Gastrocnemius medialis (tissue), 4 donors: ENCODE measurements at regions not wholly inside any gene's neighbourhood (a gene's known extent, or its start where the extent isn't known, plus 50 kb on each side); places are given as distances from the start of the nearest gene placed in this dataset.

Experiments
- ATAC-seq, 2 donors: fragments of 150-250 bp; one replicate each; pipeline ENCODE4 v1.9.1; 2016
- DNase-seq, 2 donors: peaks; one replicate each; pipeline ENCODE4 v3.0.0-alpha.2; 2019
- H3K27ac ChIP-seq, 4 donors: fragments of 200-600 bp; sonication (generic); 1 replicate in 1 of 4; 2 replicates in 3 of 4; pipeline ENCODE4 v1.5.1; 2016 to 2018; ENCODE audit warnings: mild to moderate bottlenecking in 2 of 4, moderate library complexity in 1 of 4
- H3K27me3 ChIP-seq, 3 donors: fragments of 200-600 bp; sonication (generic) in 2 of 3; 1 replicate in 1 of 3; 2 replicates in 2 of 3; pipeline versions ENCODE4 v1.5.1 to v1.6.0; 2016 to 2019; ENCODE audit warnings: mild to moderate bottlenecking in 1 of 3, moderate library complexity in 1 of 3
- H3K36me3 ChIP-seq, 2 donors: fragments of 200-600 bp; sonication (generic) in 1 of 2; one replicate each; pipeline ENCODE4 v1.5.1; 2017 to 2018
- H3K4me1 ChIP-seq, 2 donors: fragments of 200-600 bp; sonication (generic) in 1 of 2; one replicate each; pipeline ENCODE4 v1.5.1; 2016 to 2017; ENCODE audit warnings: mild to moderate bottlenecking in 2 of 2
- H3K4me3 ChIP-seq, 4 donors: fragments of 200-600 bp; sonication (generic) in 3 of 4; 1 replicate in 1 of 4; 2 replicates in 3 of 4; pipeline ENCODE4 v1.5.1; 2016 to 2019; ENCODE audit warnings: mild to moderate bottlenecking in 2 of 4
- H3K9me3 ChIP-seq, 3 donors: fragments of 200-600 bp; sonication (generic) in 2 of 3; 1 replicate in 1 of 3; 2 replicates in 2 of 3; pipeline ENCODE4 v1.5.1; 2016 to 2019
- CTCF ChIP-seq, 5 experiments: fragments of 450-650 bp in 3 of 5; fragments of 200-600 bp in 2 of 5; sonication (generic) in 2 of 5; IDR thresholded peaks in 4 of 5; conservative IDR thresholded peaks in 1 of 5; 1 replicate in 4 of 5; 2 replicates in 1 of 5; pipeline ENCODE4 v1.5.1; 2016 to 2019; ENCODE audit warnings: antibody characterized with exemption in 5 of 5, mild to moderate bottlenecking in 3 of 5, moderate library complexity in 3 of 5
- POLR2A ChIP-seq, 2 donors: fragments of 450-650 bp; IDR thresholded peaks; one replicate each; pipeline ENCODE4 v1.6.1; 2017; ENCODE audit warnings: antibody characterized with exemption in 2 of 2, mild to moderate bottlenecking in 2 of 2, moderate library complexity in 2 of 2
- in situ Hi-C, 4 donors: fragments of 200-750 bp; cut with MboI; loops; one replicate each; pipeline versions ENCODE4 v1.15.0 to v1.8.0; 2017; ENCODE audit warnings: low sequenced_read_pairs in 4 of 4
- intact Hi-C: fragments of 100-400 bp; cut with DNase I; formaldehyde crosslinking; loops from one replicate; pipeline ENCODE4 v1.15.1; 2023; ENCODE audit warnings: low total_unique reads

GRCh38 chr10:9869606-9870176 lies 1148.0 kb upstream of the CELF2 start:
- in situ Hi-C loops (no loop called here), intact Hi-C loops (no loop called here)
- Histone ChIP-seq H3K27me3 (no peaks in the 10 kb centered on the region), H3K9me3 (no peaks in the 10 kb centered on the region), H3K4me1 (no peaks in the 10 kb centered on the region), H3K4me3 (no peak overlapping the region), H3K27ac (no peak overlapping the region), H3K36me3 (no peaks in the 10 kb centered on the region)
- DNase-seq (no peak), ATAC-seq (no peak)
- TF ChIP-seq CTCF (IDR thresholded peaks at IDR 0.05 in 4 of 5, conservative IDR thresholded peaks at IDR 0.05 in 1 of 5): no peak

- H3K27me3 ChIP-seq: no peaks in the 10 kb centered on the region
- H3K4me1 ChIP-seq: no peaks in the 10 kb centered on the region
- no peak for TF ChIP-seq POLR2A (IDR thresholded peaks at IDR 0.05)
- no peak for TF ChIP-seq CTCF (IDR thresholded peaks at IDR 0.05 in 4 of 5, conservative IDR thresholded peaks at IDR 0.05 in 1 of 5)
- no peak overlapping the region for H3K27ac ChIP-seq
- no peaks in the 10 kb centered on the region for H3K9me3 ChIP-seq
- no peak for DNase-seq
- H3K36me3 ChIP-seq: no peaks in the 10 kb centered on the region
- H3K4me3 ChIP-seq: no peak overlapping the region
- in situ Hi-C loops (no loop called here), intact Hi-C loops (no loop called here)
- ATAC-seq: no peak
Observed at GRCh38 chr10:9875353-9875752, 1142.3 kb upstream of the CELF2 start.

- ATAC-seq: no peak
- no peak for DNase-seq
- Histone ChIP-seq H3K9me3 (peaks cover 0 to 3% (median 0%) of the 10 kb centered on the region in 3 donors), H3K36me3 (no peaks in the 10 kb centered on the region), H3K27ac (no peak overlapping the region), H3K4me3 (no peak overlapping the region), H3K27me3 (no peaks in the 10 kb centered on the region), H3K4me1 (no peaks in the 10 kb centered on the region)
- intact Hi-C loops (no loop called here), in situ Hi-C loops (no loop called here)
- no peak for TF ChIP-seq POLR2A (IDR thresholded peaks at IDR 0.05)
Observed at GRCh38 chr10:9877978-9878377, 1139.7 kb upstream of the CELF2 start.

- no peaks in the 10 kb centered on the region for H3K4me1 ChIP-seq
- intact Hi-C loops (no loop called here), in situ Hi-C loops (no loop called here)
- TF ChIP-seq CTCF (IDR thresholded peaks at IDR 0.05 in 4 of 5, conservative IDR thresholded peaks at IDR 0.05 in 1 of 5) (no peak), POLR2A (IDR thresholded peaks at IDR 0.05) (no peak)
- DNase-seq (no peak), ATAC-seq (no peak)
- peaks cover 0 to 3% (median 0%) of the 10 kb centered on the region in 3 donors for H3K9me3 ChIP-seq
- no peaks in the 10 kb centered on the region for H3K27me3 ChIP-seq
- H3K27ac ChIP-seq: no peak overlapping the region
- H3K36me3 ChIP-seq: no peaks in the 10 kb centered on the region
- no peak overlapping the region for H3K4me3 ChIP-seq
Observed at GRCh38 chr10:9878383-9878782, 1139.3 kb upstream of the CELF2 start.

- in situ Hi-C loops (no loop called here), intact Hi-C loops (no loop called here)
- TF ChIP-seq POLR2A (IDR thresholded peaks at IDR 0.05) (no peak), CTCF (IDR thresholded peaks at IDR 0.05 in 4 of 5, conservative IDR thresholded peaks at IDR 0.05 in 1 of 5) (no peak)
- DNase-seq: no peak
- Histone ChIP-seq H3K4me1 (no peaks in the 10 kb centered on the region), H3K4me3 (no peak overlapping the region), H3K9me3 (peaks cover 0 to 3% (median 0%) of the 10 kb centered on the region in 3 donors), H3K27me3 (no peaks in the 10 kb centered on the region), H3K27ac (no peak overlapping the region), H3K36me3 (no peaks in the 10 kb centered on the region)
- no peak for ATAC-seq
Observed at GRCh38 chr10:9885761-9886160, 1131.9 kb upstream of the CELF2 start.
